Neural cell (in vitro differentiated cells): ENCODE measurements at regions not wholly inside any gene's neighbourhood (a gene's known extent, or its start where the extent isn't known, plus 50 kb on each side); places are given as distances from the start of the nearest gene placed in this dataset.

Source experiments
- EP300 ChIP-seq: fragments of 450-650 bp; conservative IDR thresholded peaks from 2 replicates; pipeline ENCODE4 v1.6.1; 2014; ENCODE audit warnings: antibody characterized with exemption, mild to moderate bottlenecking, moderate library complexity; ENCODE audit not compliant: poor library complexity, severe bottlenecking
- EZH2 ChIP-seq: fragments of 200-600, 300-800 bp; shearing (Covaris generic), sonication (generic); IDR thresholded peaks from 2 replicates; pipeline ENCODE4 v1.6.1; 2014; ENCODE audit warnings: antibody characterized with exemption, low read length, borderline replicate concordance, mild to moderate bottlenecking; ENCODE audit not compliant: insufficient read depth, poor library complexity, severe bottlenecking
- POLR2AphosphoS5 ChIP-seq: IDR thresholded peaks from 2 replicates; pipeline ENCODE4 v1.6.1; 2012
- TF ChIP-seq, protein P1 (sequence below): fragments of 450-650 bp; IDR thresholded peaks from 2 replicates; pipeline ENCODE4 v1.5.1; 2014; ENCODE audit warnings: antibody characterized with exemption, mild to moderate bottlenecking, moderate library complexity; ENCODE audit not compliant: poor library complexity, severe bottlenecking

DNA sequence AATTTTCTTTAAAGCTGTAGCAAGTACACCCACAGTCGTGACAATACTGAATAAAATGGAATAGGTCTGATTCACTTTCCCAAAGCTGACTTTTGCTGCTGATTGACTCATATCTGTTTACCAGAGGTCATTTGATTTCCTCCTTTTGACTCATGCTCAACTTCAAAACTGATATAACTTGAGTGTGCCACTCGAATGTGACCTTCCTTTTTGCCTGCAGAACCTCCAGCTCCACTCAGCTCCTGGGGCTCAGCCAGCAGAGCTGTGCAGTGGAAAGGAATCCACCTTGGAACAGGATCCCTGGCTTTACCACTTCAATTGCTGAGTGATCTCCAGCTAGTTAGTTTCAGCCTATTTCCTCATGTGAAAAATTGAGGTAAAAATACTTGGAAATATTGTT lies 84.1 kb downstream of the FEM1C start:
- TF ChIP-seq, protein P1, sequence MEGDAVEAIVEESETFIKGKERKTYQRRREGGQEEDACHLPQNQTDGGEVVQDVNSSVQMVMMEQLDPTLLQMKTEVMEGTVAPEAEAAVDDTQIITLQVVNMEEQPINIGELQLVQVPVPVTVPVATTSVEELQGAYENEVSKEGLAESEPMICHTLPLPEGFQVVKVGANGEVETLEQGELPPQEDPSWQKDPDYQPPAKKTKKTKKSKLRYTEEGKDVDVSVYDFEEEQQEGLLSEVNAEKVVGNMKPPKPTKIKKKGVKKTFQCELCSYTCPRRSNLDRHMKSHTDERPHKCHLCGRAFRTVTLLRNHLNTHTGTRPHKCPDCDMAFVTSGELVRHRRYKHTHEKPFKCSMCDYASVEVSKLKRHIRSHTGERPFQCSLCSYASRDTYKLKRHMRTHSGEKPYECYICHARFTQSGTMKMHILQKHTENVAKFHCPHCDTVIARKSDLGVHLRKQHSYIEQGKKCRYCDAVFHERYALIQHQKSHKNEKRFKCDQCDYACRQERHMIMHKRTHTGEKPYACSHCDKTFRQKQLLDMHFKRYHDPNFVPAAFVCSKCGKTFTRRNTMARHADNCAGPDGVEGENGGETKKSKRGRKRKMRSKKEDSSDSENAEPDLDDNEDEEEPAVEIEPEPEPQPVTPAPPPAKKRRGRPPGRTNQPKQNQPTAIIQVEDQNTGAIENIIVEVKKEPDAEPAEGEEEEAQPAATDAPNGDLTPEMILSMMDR = no peak
- TF ChIP-seq EP300 (no peak), POLR2AphosphoS5 (no peak), EZH2 (no peak)
